Breast epithelium (tissue), 3 donors: ENCODE measurements at regions not wholly inside any gene's neighbourhood (a gene's known extent, or its start where the extent isn't known, plus 50 kb on each side); places are given as distances from the start of the nearest gene placed in this dataset.

Experiments used
- POLR2A ChIP-seq: fragments of 450-650 bp; IDR thresholded peaks from one replicate; pipeline ENCODE4 v1.6.1; 2016; ENCODE audit warnings: antibody characterized with exemption, mild to moderate bottlenecking, moderate library complexity
- TF ChIP-seq, protein P1 (sequence below), 3 donors: fragments of 450-650 bp; IDR thresholded peaks; one replicate each; pipeline ENCODE4 v1.5.1; 2016 to 2017; ENCODE audit warnings: antibody characterized with exemption in 3 of 3, mild to moderate bottlenecking in 3 of 3, moderate library complexity in 3 of 3

DNA sequence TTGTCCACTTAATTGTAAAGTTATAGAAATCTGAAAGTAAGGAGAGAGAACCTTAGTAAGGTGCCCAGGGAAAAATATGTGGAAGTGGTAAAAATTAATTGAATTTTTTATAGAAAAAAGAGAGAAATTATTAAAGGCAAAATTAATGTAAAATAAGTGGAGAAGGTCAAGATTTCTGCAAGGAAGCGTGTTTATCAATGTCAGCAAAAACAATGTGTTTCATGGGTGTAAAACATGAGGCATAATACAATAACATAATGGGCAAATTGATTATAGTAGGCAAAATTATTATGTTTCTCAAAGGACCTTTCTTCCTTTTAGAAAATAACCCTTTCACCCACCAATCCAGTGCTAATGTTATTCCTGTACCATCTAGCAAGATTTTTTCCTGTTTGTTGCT is 1520.1 kb downstream of the REEP3 start:
- TF ChIP-seq, protein P1, sequence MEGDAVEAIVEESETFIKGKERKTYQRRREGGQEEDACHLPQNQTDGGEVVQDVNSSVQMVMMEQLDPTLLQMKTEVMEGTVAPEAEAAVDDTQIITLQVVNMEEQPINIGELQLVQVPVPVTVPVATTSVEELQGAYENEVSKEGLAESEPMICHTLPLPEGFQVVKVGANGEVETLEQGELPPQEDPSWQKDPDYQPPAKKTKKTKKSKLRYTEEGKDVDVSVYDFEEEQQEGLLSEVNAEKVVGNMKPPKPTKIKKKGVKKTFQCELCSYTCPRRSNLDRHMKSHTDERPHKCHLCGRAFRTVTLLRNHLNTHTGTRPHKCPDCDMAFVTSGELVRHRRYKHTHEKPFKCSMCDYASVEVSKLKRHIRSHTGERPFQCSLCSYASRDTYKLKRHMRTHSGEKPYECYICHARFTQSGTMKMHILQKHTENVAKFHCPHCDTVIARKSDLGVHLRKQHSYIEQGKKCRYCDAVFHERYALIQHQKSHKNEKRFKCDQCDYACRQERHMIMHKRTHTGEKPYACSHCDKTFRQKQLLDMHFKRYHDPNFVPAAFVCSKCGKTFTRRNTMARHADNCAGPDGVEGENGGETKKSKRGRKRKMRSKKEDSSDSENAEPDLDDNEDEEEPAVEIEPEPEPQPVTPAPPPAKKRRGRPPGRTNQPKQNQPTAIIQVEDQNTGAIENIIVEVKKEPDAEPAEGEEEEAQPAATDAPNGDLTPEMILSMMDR (IDR thresholded peaks at IDR 0.05) = no peak
- TF ChIP-seq POLR2A = no peak
